ENCODE measurements at regions not wholly inside any gene's neighbourhood (a gene's known extent, or its start where the extent isn't known, plus 50 kb on each side); places are given as distances from the start of the nearest gene placed in this dataset.

GRCh38 chr14:87630846-87631245, 362.1 kb downstream of the GALC start:
- TF ChIP-seq POLR2AphosphoS5 (IDR thresholded peaks at IDR 0.05; ENCODE audit: low read depth, low read length) (no peak), TAF1 (IDR thresholded peaks at IDR 0.05; ENCODE audit: borderline replicate concordance, insufficient read depth, low read length) (no peak), FOXP2 (optimal IDR thresholded peaks at IDR 0.05; ENCODE audit: borderline replicate concordance, extremely low read depth, extremely low read length, insufficient read depth) (no peak), SIN3A (IDR thresholded peaks at IDR 0.05; ENCODE audit: borderline replicate concordance, insufficient read depth, low read length) (no peak), REST (IDR thresholded peaks at IDR 0.05; ENCODE audit: insufficient read depth in 1 of 2, low read depth in 2 of 2, low read length in 2 of 2) (no peak)

- TF ChIP-seq TAF1 (IDR thresholded peaks at IDR 0.05; ENCODE audit: borderline replicate concordance, insufficient read depth, low read length) (no peak), SIN3A (IDR thresholded peaks at IDR 0.05; ENCODE audit: borderline replicate concordance, insufficient read depth, low read length) (no peak), POLR2AphosphoS5 (IDR thresholded peaks at IDR 0.05; ENCODE audit: low read depth, low read length) (no peak), FOXP2 (optimal IDR thresholded peaks at IDR 0.05; ENCODE audit: borderline replicate concordance, extremely low read depth, extremely low read length, insufficient read depth) (no peak), REST (IDR thresholded peaks at IDR 0.05; ENCODE audit: insufficient read depth in 1 of 2, low read depth in 2 of 2, low read length in 2 of 2) (no peak)
Observed at GRCh38 chr14:87629788-87630187, 363.2 kb downstream of the GALC start.

GRCh38 chr14:87628780-87629179, 364.2 kb downstream of the GALC start:
- no peak for TF ChIP-seq SIN3A (IDR thresholded peaks at IDR 0.05; ENCODE audit: borderline replicate concordance, insufficient read depth, low read length)
- no peak for TF ChIP-seq REST (IDR thresholded peaks at IDR 0.05; ENCODE audit: insufficient read depth in 1 of 2, low read depth in 2 of 2, low read length in 2 of 2)
- TF ChIP-seq POLR2AphosphoS5 (IDR thresholded peaks at IDR 0.05; ENCODE audit: low read depth, low read length): no peak
- TF ChIP-seq FOXP2 (optimal IDR thresholded peaks at IDR 0.05; ENCODE audit: borderline replicate concordance, extremely low read depth, extremely low read length, insufficient read depth): no peak
- no peak for TF ChIP-seq TAF1 (IDR thresholded peaks at IDR 0.05; ENCODE audit: borderline replicate concordance, insufficient read depth, low read length)

- TF ChIP-seq POLR2AphosphoS5 (IDR thresholded peaks at IDR 0.05; ENCODE audit: low read depth, low read length): no peak
- TF ChIP-seq REST (IDR thresholded peaks at IDR 0.05; ENCODE audit: insufficient read depth in 1 of 2, low read depth in 2 of 2, low read length in 2 of 2): no peak
- no peak for TF ChIP-seq FOXP2 (optimal IDR thresholded peaks at IDR 0.05; ENCODE audit: borderline replicate concordance, extremely low read depth, extremely low read length, insufficient read depth)
- TF ChIP-seq SIN3A (IDR thresholded peaks at IDR 0.05; ENCODE audit: borderline replicate concordance, insufficient read depth, low read length): no peak
- TF ChIP-seq TAF1 (IDR thresholded peaks at IDR 0.05; ENCODE audit: borderline replicate concordance, insufficient read depth, low read length): no peak
Observed at GRCh38 chr14:87628129-87628528, 364.9 kb downstream of the GALC start.

GRCh38 chr14:87626266-87626665, 366.7 kb downstream of the GALC start:
- TF ChIP-seq REST (IDR thresholded peaks at IDR 0.05; ENCODE audit: insufficient read depth in 1 of 2, low read depth in 2 of 2, low read length in 2 of 2) (no peak), FOXP2 (optimal IDR thresholded peaks at IDR 0.05; ENCODE audit: borderline replicate concordance, extremely low read depth, extremely low read length, insufficient read depth) (no peak), SIN3A (IDR thresholded peaks at IDR 0.05; ENCODE audit: borderline replicate concordance, insufficient read depth, low read length) (no peak), POLR2AphosphoS5 (IDR thresholded peaks at IDR 0.05; ENCODE audit: low read depth, low read length) (no peak), TAF1 (IDR thresholded peaks at IDR 0.05; ENCODE audit: borderline replicate concordance, insufficient read depth, low read length) (no peak)

All from PFSK-1 (cell line).